Activated gamma-delta T cell treated with anti-CD3 and anti-CD28 coated beads, Interleukin-2, amount 50 U/mL, for 16 hours (primary cell): ENCODE measurements at regions not wholly inside any gene's neighbourhood (a gene's known extent, or its start where the extent isn't known, plus 50 kb on each side); places are given as distances from the start of the nearest gene placed in this dataset.

Experiments used
- DNase-seq: peaks from one replicate; pipeline ENCODE4 v3.0.0-alpha.2; 2020; ENCODE audit warnings: low read depth

- DNase-seq, result no peak
Observed at GRCh38 chr2:226526716-226527115, 272.9 kb downstream of the IRS1 start.

- no peak for DNase-seq
Observed at GRCh38 chr2:226524381-226524843, 275.2 kb downstream of the IRS1 start.

GRCh38 chr2:226520723-226521122, 278.9 kb downstream of the IRS1 start:
- no peak for DNase-seq

- no peak for DNase-seq
Observed at GRCh38 chr2:226515344-226516055, 284.1 kb downstream of the IRS1 start.

GRCh38 chr2:226514895-226515294, 284.7 kb downstream of the IRS1 start:
- no peak for DNase-seq

- no peak for DNase-seq
Observed at GRCh38 chr2:226511311-226511710, 288.3 kb downstream of the IRS1 start.

GRCh38 chr2:226508683-226509082, 290.9 kb downstream of the IRS1 start:
- no peak for DNase-seq

- no peak for DNase-seq
Observed at GRCh38 chr2:226508005-226508404, 291.6 kb downstream of the IRS1 start.

GRCh38 chr2:226497146-226497909, 302.3 kb downstream of the IRS1 start:
- DNase-seq, result no peak

GRCh38 chr2:226496273-226496550, 303.4 kb downstream of the IRS1 start:
- no peak for DNase-seq

- DNase-seq, result no peak
Observed at GRCh38 chr2:226495466-226496272, 304.0 kb downstream of the IRS1 start.

GRCh38 chr2:226491112-226491511, 308.5 kb downstream of the IRS1 start:
- DNase-seq, result no peak

- DNase-seq, result no peak
Observed at GRCh38 chr2:226489775-226490541, 309.7 kb downstream of the IRS1 start.

GRCh38 chr2:226488034-226488433, 311.6 kb downstream of the IRS1 start:
- DNase-seq, result no peak

GRCh38 chr2:226487573-226487972, 312.0 kb downstream of the IRS1 start:
- no peak for DNase-seq

- no peak for DNase-seq
Observed at GRCh38 chr2:226483745-226484619, 315.6 kb downstream of the IRS1 start.

- DNase-seq, result no peak
Observed at GRCh38 chr2:226483143-226483542, 316.5 kb downstream of the IRS1 start.

GRCh38 chr2:226478109-226478809, 321.4 kb downstream of the IRS1 start:
- no peak for DNase-seq

- DNase-seq, result no peak
Observed at GRCh38 chr2:226477221-226478108, 322.2 kb downstream of the IRS1 start.
